ENCODE measurements at regions not wholly inside any gene's neighbourhood (a gene's known extent, or its start where the extent isn't known, plus 50 kb on each side); places are given as distances from the start of the nearest gene placed in this dataset.

- TF ChIP-seq POLR2AphosphoS5 (IDR thresholded peaks at IDR 0.05) (no peak), CTCF (IDR thresholded peaks at IDR 0.05; ENCODE audit: poor library complexity, severe bottlenecking) (no peak), MXI1 (conservative IDR thresholded peaks at IDR 0.05; ENCODE audit: poor library complexity, severe bottlenecking) (no peak), EP300 (conservative IDR thresholded peaks at IDR 0.05; ENCODE audit: poor library complexity, severe bottlenecking) (no peak), REST (IDR thresholded peaks at IDR 0.05; ENCODE audit: borderline replicate concordance) (no peak), EZH2 (IDR thresholded peaks at IDR 0.05; ENCODE audit: borderline replicate concordance, insufficient read depth, low read length, poor library complexity, severe bottlenecking) (no peak), RAD21 (conservative IDR thresholded peaks at IDR 0.05) (no peak), TAF1 (IDR thresholded peaks at IDR 0.05; ENCODE audit: low read depth) (no peak)
These were observed 98.5 kb upstream of the CTTNBP2NL start for GRCh38 chr1:112297536-112297935.
